ENCODE measurements at regions not wholly inside any gene's neighbourhood (a gene's known extent, or its start where the extent isn't known, plus 50 kb on each side); places are given as distances from the start of the nearest gene placed in this dataset.

- DNase-seq (peak in 1 of 3 donors; percentile 43), ATAC-seq (ENCODE audit: insufficient read depth, low FRiP score) (no peak)
- whole genome bisulfite sequencing, 2 donors = 59 to 63% methylated on average over 7 of the region's 7 CpGs
- Histone ChIP-seq H3K4me3 (no peak overlapping the region), H3K4me1 (ENCODE audit: control insufficient read depth in 5 of 5, insufficient read depth in 5 of 5, low read length in 5 of 5) (peaks cover 0 to 33% (median 1%) of the 10 kb centered on the region in 5 donors), H3K27me3 (ENCODE audit: control insufficient read depth in 3 of 3, insufficient read depth in 3 of 3, low read length in 2 of 3) (no peaks in the 10 kb centered on the region), H3K36me3 (ENCODE audit: control insufficient read depth in 4 of 4, insufficient read depth in 4 of 4, low read length in 4 of 4) (peaks cover 0 to 2% (median 0%) of the 10 kb centered on the region in 4 donors), H3K27ac (ENCODE audit: low read depth in 1 of 2, low read length in 1 of 2) (no peak overlapping the region), H3K9me3 (ENCODE audit: control insufficient read depth in 4 of 4, insufficient read depth in 3 of 4, low read length in 3 of 4) (no peaks in the 10 kb centered on the region), H3K9ac (ENCODE audit: insufficient read depth in 1 of 2, low read length in 2 of 2) (no peak overlapping the region)
- TF ChIP-seq, protein P1, sequence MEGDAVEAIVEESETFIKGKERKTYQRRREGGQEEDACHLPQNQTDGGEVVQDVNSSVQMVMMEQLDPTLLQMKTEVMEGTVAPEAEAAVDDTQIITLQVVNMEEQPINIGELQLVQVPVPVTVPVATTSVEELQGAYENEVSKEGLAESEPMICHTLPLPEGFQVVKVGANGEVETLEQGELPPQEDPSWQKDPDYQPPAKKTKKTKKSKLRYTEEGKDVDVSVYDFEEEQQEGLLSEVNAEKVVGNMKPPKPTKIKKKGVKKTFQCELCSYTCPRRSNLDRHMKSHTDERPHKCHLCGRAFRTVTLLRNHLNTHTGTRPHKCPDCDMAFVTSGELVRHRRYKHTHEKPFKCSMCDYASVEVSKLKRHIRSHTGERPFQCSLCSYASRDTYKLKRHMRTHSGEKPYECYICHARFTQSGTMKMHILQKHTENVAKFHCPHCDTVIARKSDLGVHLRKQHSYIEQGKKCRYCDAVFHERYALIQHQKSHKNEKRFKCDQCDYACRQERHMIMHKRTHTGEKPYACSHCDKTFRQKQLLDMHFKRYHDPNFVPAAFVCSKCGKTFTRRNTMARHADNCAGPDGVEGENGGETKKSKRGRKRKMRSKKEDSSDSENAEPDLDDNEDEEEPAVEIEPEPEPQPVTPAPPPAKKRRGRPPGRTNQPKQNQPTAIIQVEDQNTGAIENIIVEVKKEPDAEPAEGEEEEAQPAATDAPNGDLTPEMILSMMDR (IDR thresholded peaks at IDR 0.05; ENCODE audit: control extremely low read depth, extremely low read depth) = no peak
Measured at GRCh38 chr10:21100871-21101514, 203.9 kb upstream of the NEBL start.

DNA sequence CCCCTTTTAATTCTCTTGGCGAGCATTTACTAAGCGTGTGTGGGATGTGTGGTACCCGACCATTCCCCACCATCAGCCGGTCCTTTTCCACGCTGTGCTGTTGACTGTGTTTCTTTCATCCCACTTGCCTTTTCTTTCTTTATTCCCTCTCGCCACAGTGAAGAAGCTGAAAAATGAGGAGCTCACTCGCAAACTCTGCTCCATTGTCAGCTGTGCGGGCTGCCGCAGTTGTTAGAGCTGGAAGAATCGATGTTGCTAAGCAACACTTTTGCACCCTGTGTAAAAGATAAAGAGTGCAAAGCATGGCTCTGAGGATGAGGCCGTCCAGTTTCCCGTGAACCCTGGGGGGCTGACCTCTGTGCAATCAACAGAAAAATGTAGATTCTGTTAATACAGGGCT lies 203.1 kb upstream of the NEBL start:
- Histone ChIP-seq H3K4me3 (no peak overlapping the region), H3K27me3 (ENCODE audit: control insufficient read depth in 3 of 3, insufficient read depth in 3 of 3, low read length in 2 of 3) (no peaks in the 10 kb centered on the region), H3K27ac (ENCODE audit: low read depth in 1 of 2, low read length in 1 of 2) (peak overlapping the region in 1 of 2 donors; percentile 29), H3K9ac (ENCODE audit: insufficient read depth in 1 of 2, low read length in 2 of 2) (no peak overlapping the region), H3K4me1 (ENCODE audit: control insufficient read depth in 5 of 5, insufficient read depth in 5 of 5, low read length in 5 of 5) (peaks cover 0 to 33% (median 1%) of the 10 kb centered on the region in 5 donors), H3K9me3 (ENCODE audit: control insufficient read depth in 4 of 4, insufficient read depth in 3 of 4, low read length in 3 of 4) (no peaks in the 10 kb centered on the region), H3K36me3 (ENCODE audit: control insufficient read depth in 4 of 4, insufficient read depth in 4 of 4, low read length in 4 of 4) (peaks cover 0 to 2% (median 0%) of the 10 kb centered on the region in 4 donors)
- DNase-seq (peak; percentile 48 to 69 (median 59)), ATAC-seq (ENCODE audit: insufficient read depth, low FRiP score) (no peak)
- WGBS, 2 donors = 76 to 86% methylated on average over 12 of the region's 12 CpGs
- TF ChIP-seq, protein P1 (IDR thresholded peaks at IDR 0.05; ENCODE audit: control extremely low read depth, extremely low read depth) = no peak

- TF ChIP-seq, protein P1 (IDR thresholded peaks at IDR 0.05; ENCODE audit: control extremely low read depth, extremely low read depth) = no peak
- WGBS, 2 donors = 60 to 64% methylated on average over 6 of the region's 6 CpGs
- H3K9me3 ChIP-seq (ENCODE audit: control insufficient read depth in 4 of 4, insufficient read depth in 3 of 4, low read length in 3 of 4) = no peaks in the 10 kb centered on the region
- peak overlapping the region in 1 of 2 donors; percentile 79 for H3K27ac ChIP-seq (ENCODE audit: low read depth in 1 of 2, low read length in 1 of 2)
- peaks cover 0 to 2% (median 0%) of the 10 kb centered on the region in 4 donors for H3K36me3 ChIP-seq (ENCODE audit: control insufficient read depth in 4 of 4, insufficient read depth in 4 of 4, low read length in 4 of 4)
- H3K27me3 ChIP-seq (ENCODE audit: control insufficient read depth in 3 of 3, insufficient read depth in 3 of 3, low read length in 2 of 3) = no peaks in the 10 kb centered on the region
- H3K4me3 ChIP-seq = no peak overlapping the region
- peaks cover 0 to 33% (median 1%) of the 10 kb centered on the region in 5 donors for H3K4me1 ChIP-seq (ENCODE audit: control insufficient read depth in 5 of 5, insufficient read depth in 5 of 5, low read length in 5 of 5)
- no peak overlapping the region for H3K9ac ChIP-seq (ENCODE audit: insufficient read depth in 1 of 2, low read length in 2 of 2)
- DNase-seq = peak; percentile 81 to 86 (median 85)
- ATAC-seq (ENCODE audit: insufficient read depth, low FRiP score) = no peak
Measured at GRCh38 chr10:21099291-21100062, 202.4 kb upstream of the NEBL start.

Data from lung (tissue), 11 donors.